K562 (cell line): ENCODE measurements at regions not wholly inside any gene's neighbourhood (a gene's known extent, or its start where the extent isn't known, plus 50 kb on each side); places are given as distances from the start of the nearest gene placed in this dataset.

Experiments
- ATAC-seq: fragments of 200-7000 bp; cut with Tn5 transposase; 3 replicates; pipeline ENCODE4 v1.9.1; 2020; ENCODE audit warnings: moderate library complexity
- BruUV-seq: library from RNA; stranded (reverse); fragments of 400-500 nt; replicated peaks from 2 replicates; lab custom pipeline; 2021; lab: Mats Ljungman, UMichigan
- CTCF ChIA-PET: fragments of 300-600 bp; formaldehyde crosslinking; extraction: SDS; loops from one replicate; lab custom pipeline; 2021; ENCODE audit warnings: low intra/inter-chr PET ratio; lab: Yijun Ruan, JAX
- POLR2A ChIA-PET: fragments of 300-600, 350-650 bp; sonication (Branson Sonifier 250); formaldehyde crosslinking; extraction: SDS; loops from one replicate; lab custom pipeline; 2021; ENCODE audit warnings: antibody characterized with exemption, inconsistent platforms; lab: Yijun Ruan, JAX
- DNase-seq, 4 experiments: peaks; one replicate each; pipeline versions ENCODE4 v3.0.0 to v3.0.0-alpha.2; 2011 to 2018; ENCODE audit warnings: low spot score in 3 of 4, mixed read lengths in 3 of 4; ENCODE audit errors: extremely low read depth in 1 of 4
- FAIRE-seq: peaks from 2 replicates; lab custom pipeline; 2011; peaks lifted over from hg19 to GRCh38; lab: Jason Lieb, UNC
- H2AFZ ChIP-seq: 2 replicates; pipeline ENCODE4 v1.6.0; 2011; ENCODE audit warnings: low read depth, low read length, control low read depth, inconsistent platforms
- H3K27ac ChIP-seq: fragments of 200-600 bp; 3 replicates; pipeline ENCODE4 v1.8.0; 2011; ENCODE audit warnings: low read depth, mild to moderate bottlenecking, control low read depth, inconsistent platforms, low read length, moderate library complexity, mixed read lengths; ENCODE audit errors: extremely low read depth
- H3K27me3 ChIP-seq, 2 experiments: fragments of 300-600 bp in 1 of 2; 2 replicates in 1 of 2; 3 replicates in 1 of 2; pipeline versions ENCODE4 v1.6.0 to v1.8.0; 2011; ENCODE audit warnings: inconsistent platforms in 2 of 2, low read length in 2 of 2, mild to moderate bottlenecking in 1 of 2, mixed read lengths in 1 of 2, moderate library complexity in 1 of 2; ENCODE audit not compliant: control insufficient read depth in 2 of 2, insufficient read depth in 2 of 2
- H3K36me3 ChIP-seq: fragments of 300-600 bp; 3 replicates; pipeline ENCODE4 v1.8.0; 2011; ENCODE audit warnings: mild to moderate bottlenecking, low read length, inconsistent platforms; ENCODE audit not compliant: control insufficient read depth, insufficient read depth
- H3K4me1 ChIP-seq, 2 experiments: fragments of 200-600 bp in 1 of 2; replicated peaks in 1 of 2; 2 replicates in 1 of 2; 3 replicates in 1 of 2; pipeline versions ENCODE4 v1.5.1 to v1.8.0; 2011; ENCODE audit warnings: inconsistent platforms in 2 of 2, low read length in 2 of 2, mild to moderate bottlenecking in 1 of 2, mixed read lengths in 1 of 2, moderate library complexity in 1 of 2; ENCODE audit not compliant: control insufficient read depth in 2 of 2, insufficient read depth in 2 of 2
- H3K4me2 ChIP-seq: 2 replicates; pipeline ENCODE4 v1.6.1; 2011; ENCODE audit warnings: low read length, control low read depth, inconsistent platforms, mixed read lengths; ENCODE audit not compliant: insufficient read depth
- H3K4me3 ChIP-seq: fragments of 200-600 bp; sonication (generic), shearing (Covaris generic); 2 replicates; pipeline ENCODE4 v1.5.1; 2016; ENCODE audit warnings: control low read depth, inconsistent platforms
- H3K79me2 ChIP-seq: fragments of 200-600 bp; 3 replicates; pipeline ENCODE4 v1.8.0; 2011; ENCODE audit warnings: low read length, inconsistent platforms; ENCODE audit not compliant: control insufficient read depth, insufficient read depth
- H3K9ac ChIP-seq, 2 experiments: 2 replicates each; pipeline versions ENCODE4 v1.6.0 to v1.6.1; 2011; ENCODE audit warnings: low read depth in 2 of 2, low read length in 2 of 2, control low read depth in 1 of 2, inconsistent platforms in 1 of 2, mild to moderate bottlenecking in 1 of 2, mixed read lengths in 1 of 2; ENCODE audit not compliant: insufficient read depth in 1 of 2
- H3K9me1 ChIP-seq: one replicate; pipeline ENCODE4 v1.6.0; 2011; ENCODE audit warnings: inconsistent platforms, mild to moderate bottlenecking, low read length, moderate library complexity; ENCODE audit not compliant: control insufficient read depth, insufficient read depth
- H3K9me3 ChIP-seq: replicated peaks from 2 replicates; pipeline ENCODE4 v1.5.1; 2011; ENCODE audit warnings: low read depth, low read length, inconsistent platforms; ENCODE audit not compliant: control insufficient read depth, insufficient read depth
- H4K20me1 ChIP-seq: replicated peaks from 2 replicates; pipeline ENCODE4 v1.6.1; 2011; ENCODE audit warnings: low read length, inconsistent platforms, mixed read lengths; ENCODE audit not compliant: control insufficient read depth, insufficient read depth
- NFRKB ChIP-seq: fragments of 450-650 bp; IDR thresholded peaks from 2 replicates; pipeline ENCODE4 v1.6.1; 2016; ENCODE audit warnings: low read depth
- POLR3A ChIP-seq: IDR thresholded peaks from 2 replicates; pipeline ENCODE4 v1.6.1; 2011; ENCODE audit warnings: borderline replicate concordance, mild to moderate bottlenecking, moderate library complexity; ENCODE audit not compliant: insufficient read length, insufficient read depth; ENCODE audit errors: extremely low read depth
- RBM34 ChIP-seq: fragments of 200-400 bp; formaldehyde crosslinking; IDR thresholded peaks from 2 replicates; pipeline ENCODE4 v1.6.1; 2018; ENCODE audit warnings: low read length, borderline replicate concordance; ENCODE audit not compliant: insufficient read depth
- TFE3 ChIP-seq: fragments of 450-650 bp; formaldehyde crosslinking; IDR thresholded peaks from 2 replicates; pipeline ENCODE4 v1.4.0; 2020; ENCODE audit warnings: mild to moderate bottlenecking, mixed read lengths
- ZNF197 ChIP-seq: fragments of 200-800 bp; sonication (Bioruptor generic); IDR thresholded peaks from 2 replicates; pipeline ENCODE4 v1.6.1; 2016; ENCODE audit warnings: low read depth, missing genetic modification characterization, missing compliant biosample characterization
- ZNF696 ChIP-seq: fragments of 250-450 bp; sonication (Bioruptor Pico); conservative IDR thresholded peaks from 2 replicates; pipeline ENCODE4 v1.4.0; 2020; ENCODE audit warnings: mild to moderate bottlenecking, moderate library complexity
- WGBS: fragments of 100-300 bp; shearing (Covaris generic); methylation state at CpG from one replicate; pipeline ENCODE4 v1.1.6; 2016; ENCODE audit warnings: low coverage, mixed read lengths; ENCODE audit not compliant: insufficient coverage; ENCODE audit errors: missing lambda C conversion rate; 5-methylcytosine and 5-hydroxymethylcytosine counted together
- in situ Hi-C: fragments of 300-500 bp; cut with MboI; formaldehyde crosslinking; loops from 4 replicates; pipeline ENCODE4 v1.15.0; 2018; ENCODE audit warnings: inconsistent platforms, mixed read lengths
- intact Hi-C: fragments of 100-400 bp; cut with micrococcal nuclease; formaldehyde crosslinking; loops from 2 replicates; pipeline ENCODE4 v1.14.2; 2022

GRCh38 chr14:83312511-83312910 lies 1778.9 kb upstream of the SEL1L start:
- Histone ChIP-seq H3K9me3 (no peaks in the 10 kb centered on the region), H3K4me3 (no peak overlapping the region), H3K27me3 (no peaks in the 10 kb centered on the region), H3K4me2 (no peak overlapping the region), H3K79me2 (no peaks in the 10 kb centered on the region), H3K4me1 (no peaks in the 10 kb centered on the region), H3K27ac (no peak overlapping the region), H2AFZ (no peak overlapping the region), H3K9me1 (no peaks in the 10 kb centered on the region), H4K20me1 (no peaks in the 10 kb centered on the region), H3K9ac (no peak overlapping the region), H3K36me3 (no peaks in the 10 kb centered on the region)
- TF ChIP-seq TFE3 (CRISPR knock-in tag) (no peak), NFRKB (no peak), ZNF197 (CRISPR knock-in tag) (no peak), POLR3A (no peak), RBM34 (no peak), ZNF696 (CRISPR knock-in tag) (no peak)
- POLR2A ChIA-PET = no interaction called here
- WGBS = 0% methylated on average over 1 of the region's 2 CpGs
- BruUV-seq = no TSS peak
- intact Hi-C loops (no loop called here), in situ Hi-C loops (no loop called here)
- FAIRE-seq (no peak), ATAC-seq (no peak), DNase-seq (no peak)
- CTCF ChIA-PET = no interaction called here
